Esophagus squamous epithelium (tissue), 4 donors: ENCODE measurements at regions not wholly inside any gene's neighbourhood (a gene's known extent, or its start where the extent isn't known, plus 50 kb on each side); places are given as distances from the start of the nearest gene placed in this dataset.

Source experiments
- POLR2A ChIP-seq, 4 donors: fragments of 450-650 bp; IDR thresholded peaks; one replicate each; pipeline ENCODE4 v1.6.1; 2017; ENCODE audit warnings: antibody characterized with exemption in 4 of 4, mild to moderate bottlenecking in 4 of 4, moderate library complexity in 3 of 4
- TF ChIP-seq, protein P1 (sequence below), 6 experiments: fragments of 450-650 bp in 4 of 6; fragments of 200-600 bp in 2 of 6; sonication (generic) in 2 of 6; IDR thresholded peaks; one replicate each; pipeline ENCODE4 v1.5.1; 2016 to 2019; ENCODE audit warnings: antibody characterized with exemption in 6 of 6, mild to moderate bottlenecking in 4 of 6, moderate library complexity in 4 of 6

GRCh38 chr5:67511911-67512310, 315.3 kb upstream of the CD180 start:
- TF ChIP-seq, protein P1, sequence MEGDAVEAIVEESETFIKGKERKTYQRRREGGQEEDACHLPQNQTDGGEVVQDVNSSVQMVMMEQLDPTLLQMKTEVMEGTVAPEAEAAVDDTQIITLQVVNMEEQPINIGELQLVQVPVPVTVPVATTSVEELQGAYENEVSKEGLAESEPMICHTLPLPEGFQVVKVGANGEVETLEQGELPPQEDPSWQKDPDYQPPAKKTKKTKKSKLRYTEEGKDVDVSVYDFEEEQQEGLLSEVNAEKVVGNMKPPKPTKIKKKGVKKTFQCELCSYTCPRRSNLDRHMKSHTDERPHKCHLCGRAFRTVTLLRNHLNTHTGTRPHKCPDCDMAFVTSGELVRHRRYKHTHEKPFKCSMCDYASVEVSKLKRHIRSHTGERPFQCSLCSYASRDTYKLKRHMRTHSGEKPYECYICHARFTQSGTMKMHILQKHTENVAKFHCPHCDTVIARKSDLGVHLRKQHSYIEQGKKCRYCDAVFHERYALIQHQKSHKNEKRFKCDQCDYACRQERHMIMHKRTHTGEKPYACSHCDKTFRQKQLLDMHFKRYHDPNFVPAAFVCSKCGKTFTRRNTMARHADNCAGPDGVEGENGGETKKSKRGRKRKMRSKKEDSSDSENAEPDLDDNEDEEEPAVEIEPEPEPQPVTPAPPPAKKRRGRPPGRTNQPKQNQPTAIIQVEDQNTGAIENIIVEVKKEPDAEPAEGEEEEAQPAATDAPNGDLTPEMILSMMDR (IDR thresholded peaks at IDR 0.05) = no peak
- TF ChIP-seq POLR2A (IDR thresholded peaks at IDR 0.05) = no peak
